Activated naive CD4-positive, alpha-beta T cell (primary cell): ENCODE measurements at regions not wholly inside any gene's neighbourhood (a gene's known extent, or its start where the extent isn't known, plus 50 kb on each side); places are given as distances from the start of the nearest gene placed in this dataset.

ENCODE experiments used
- DNase-seq, 4 experiments: peaks; one replicate each; lab custom pipeline; 2025; lab: John Stamatoyannopoulos, UW

- no peak for DNase-seq
Observed at GRCh38 chr16:86773354-86773715, 195.0 kb downstream of the FOXL1 start.

GRCh38 chr16:86774931-86775330 is 196.6 kb downstream of the FOXL1 start:
- DNase-seq = no peak

DNA sequence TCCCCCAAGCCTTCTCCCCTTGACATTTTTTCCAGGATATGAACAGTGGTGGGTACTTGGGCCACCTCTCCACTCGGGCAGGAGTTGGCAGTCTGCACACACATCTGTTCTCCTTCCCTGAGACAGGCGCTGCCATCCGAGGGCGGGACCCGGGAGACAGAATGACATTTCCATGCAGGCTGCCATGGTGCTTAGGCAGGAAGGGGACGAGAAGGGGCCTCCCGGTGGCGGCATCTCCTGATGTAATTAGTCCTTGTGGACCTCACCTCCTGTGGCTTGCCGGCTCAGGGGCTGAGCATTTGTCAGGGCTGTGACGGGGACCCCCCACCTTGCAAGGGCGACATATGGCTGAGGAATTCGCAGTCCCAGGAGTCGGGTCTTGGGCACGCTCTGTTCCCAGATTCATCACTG is 197.2 kb downstream of the FOXL1 start:
- DNase-seq = no peak

DNA sequence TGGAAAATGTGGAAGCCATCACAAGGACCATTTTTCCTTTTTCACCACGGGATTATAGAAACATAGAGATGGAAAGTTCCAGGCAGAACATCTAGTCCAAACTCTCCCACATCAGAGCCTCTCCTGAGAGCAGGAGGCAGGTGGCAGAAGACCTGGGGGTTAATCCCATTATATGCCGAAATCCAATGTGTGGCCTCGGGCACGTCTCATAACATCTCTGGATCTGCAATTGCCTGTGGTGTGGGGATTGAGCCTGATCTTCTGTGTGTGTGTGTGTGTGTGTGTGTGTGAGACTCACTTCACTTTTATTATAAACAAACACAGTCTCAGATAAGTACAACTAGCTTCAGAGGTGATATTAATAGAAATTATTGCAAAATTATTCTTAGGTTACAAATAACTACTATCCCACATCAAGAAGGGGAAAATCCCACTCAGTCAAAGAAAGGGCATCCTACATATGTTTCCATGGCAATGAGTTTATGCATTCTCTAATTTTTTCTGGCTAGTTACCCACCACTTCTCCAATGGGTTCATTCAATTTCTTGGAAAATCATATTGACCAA is 199.1 kb downstream of the FOXL1 start:
- DNase-seq = no peak

- no peak for DNase-seq
Observed at GRCh38 chr16:86778108-86778745, 199.9 kb downstream of the FOXL1 start.

- no peak for DNase-seq
Observed at GRCh38 chr16:86778978-86779377, 200.6 kb downstream of the FOXL1 start.

DNA sequence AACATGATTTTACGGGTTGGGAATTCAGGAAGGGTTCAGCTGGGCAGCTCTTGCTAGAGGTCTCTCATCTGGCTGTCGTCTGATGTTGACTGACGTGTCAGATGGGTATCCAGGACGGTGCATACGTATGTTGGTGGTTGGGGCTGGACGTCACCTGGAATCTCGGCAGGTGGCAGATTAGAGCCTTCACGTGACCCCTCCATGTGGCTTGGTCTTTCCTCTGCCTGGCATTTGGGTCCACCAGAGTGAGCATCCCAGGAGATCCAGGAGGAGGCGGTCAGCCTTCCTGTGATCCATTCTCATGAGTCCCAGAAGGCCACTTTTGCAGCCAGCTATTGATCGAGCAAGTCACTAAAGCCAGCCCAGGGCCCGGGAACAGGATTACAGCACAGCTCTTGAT is 202.7 kb downstream of the FOXL1 start:
- DNase-seq = no peak

DNA sequence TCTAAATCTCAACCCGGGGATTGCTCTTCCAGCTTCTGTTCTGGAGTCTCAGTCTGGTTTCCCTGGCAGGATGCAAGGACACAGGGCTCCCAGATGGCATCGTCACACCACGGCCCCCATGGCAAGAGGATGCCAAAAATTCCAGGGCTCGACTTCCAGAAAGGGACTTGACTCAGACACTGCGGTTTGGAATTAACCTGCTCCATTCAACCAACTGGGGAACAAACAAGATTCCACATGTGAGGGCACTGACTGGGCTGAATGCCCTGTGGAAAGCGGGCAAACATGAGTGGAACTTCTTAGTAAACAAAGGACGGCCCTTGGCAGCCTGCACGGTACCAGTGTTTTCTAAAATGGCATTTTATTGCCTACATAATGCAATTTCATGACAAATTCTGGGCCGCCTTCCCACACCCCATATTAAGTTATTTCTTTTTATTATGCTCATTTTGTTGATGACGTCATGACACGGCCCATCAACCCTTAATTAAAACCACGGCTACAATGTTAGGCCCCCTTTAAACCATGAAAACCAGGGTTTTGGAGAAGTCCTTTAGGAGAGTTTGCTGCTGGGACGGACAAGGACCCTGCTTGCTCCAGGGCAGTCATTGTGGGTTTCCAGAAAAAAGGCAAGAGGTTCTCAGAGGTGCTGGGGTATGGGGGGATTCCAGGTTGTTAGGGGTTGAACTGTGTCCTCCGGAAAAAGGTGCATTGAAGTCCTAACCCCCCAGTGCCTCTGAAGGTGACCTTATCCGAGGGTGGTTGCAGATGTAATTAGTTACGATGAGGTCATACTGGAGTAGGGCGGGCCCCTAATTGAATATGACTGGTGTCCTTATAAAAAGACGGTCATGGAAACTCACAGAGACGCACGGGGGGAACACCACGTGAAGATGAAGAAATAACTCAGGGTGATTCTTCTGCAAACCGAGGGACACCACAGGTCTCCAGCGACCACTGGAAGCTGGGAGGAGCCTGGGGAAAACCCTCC is 205.6 kb downstream of the FOXL1 start:
- no peak for DNase-seq

- no peak for DNase-seq
Observed at GRCh38 chr16:86786338-86786737, 208.0 kb downstream of the FOXL1 start.

GRCh38 chr16:86786994-86787393 is 208.6 kb downstream of the FOXL1 start:
- DNase-seq = no peak

- no peak for DNase-seq
Observed at GRCh38 chr16:86787538-86787937, 209.2 kb downstream of the FOXL1 start.

DNA sequence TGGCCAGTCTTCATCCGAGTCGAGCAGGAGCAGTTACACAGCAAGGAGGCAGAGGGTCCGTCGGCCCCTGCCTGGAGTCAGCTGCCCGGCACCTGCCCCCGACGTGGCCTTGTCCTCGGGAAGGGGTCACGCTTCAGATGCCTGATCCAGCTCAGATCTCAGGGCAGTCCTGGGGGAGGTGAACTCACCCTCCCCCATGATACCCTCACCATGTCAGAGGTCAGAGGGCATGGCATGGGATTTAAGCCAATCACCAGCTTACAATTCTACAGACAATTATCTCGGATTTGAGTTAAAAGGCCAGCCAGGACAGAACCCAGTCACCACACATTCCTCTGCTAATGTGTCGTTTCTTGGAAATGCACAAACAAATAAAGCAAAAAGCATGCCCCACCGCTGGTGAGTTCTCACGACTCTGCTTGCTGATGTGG is 211.3 kb downstream of the FOXL1 start:
- DNase-seq = no peak

GRCh38 chr16:86791287-86792035 is 213.1 kb downstream of the FOXL1 start:
- no peak for DNase-seq

DNA sequence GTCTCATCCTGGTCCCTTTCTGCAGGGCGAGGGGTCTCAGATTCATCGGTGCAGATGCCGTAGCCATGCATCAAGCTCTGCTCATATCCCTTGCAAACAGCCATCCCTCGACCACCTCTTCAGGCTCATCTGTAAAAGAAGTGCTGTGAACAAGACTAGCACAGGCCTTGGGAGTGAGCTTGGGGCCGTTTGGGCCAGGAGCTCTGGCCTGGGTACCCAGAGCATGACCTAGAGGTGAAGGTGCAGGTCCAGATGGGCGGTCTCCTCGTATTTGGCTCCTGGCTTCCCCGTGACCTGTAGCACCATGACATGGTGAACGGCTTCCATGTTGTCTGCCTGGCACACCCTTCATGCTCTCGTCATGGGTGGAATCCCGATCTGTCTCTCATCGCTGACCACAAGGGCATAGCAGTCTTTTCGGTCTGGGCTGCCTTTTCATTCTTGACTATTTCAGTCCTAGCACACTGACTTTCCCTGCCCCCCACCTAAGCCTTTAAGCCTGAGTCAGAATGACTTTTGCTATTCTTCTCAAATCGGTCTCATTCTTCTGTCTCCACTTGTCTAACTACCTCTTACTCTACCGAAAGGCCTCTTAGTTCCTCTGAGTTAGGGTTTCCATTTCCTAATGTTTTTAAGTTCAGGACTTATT is 216.0 kb downstream of the FOXL1 start:
- no peak for DNase-seq

- DNase-seq = no peak
Observed at GRCh38 chr16:86797700-86798099, 219.4 kb downstream of the FOXL1 start.

- DNase-seq = no peak
Observed at GRCh38 chr16:86798247-86799041, 220.1 kb downstream of the FOXL1 start.

GRCh38 chr16:86799367-86799766 is 221.0 kb downstream of the FOXL1 start:
- no peak for DNase-seq

- DNase-seq = no peak
Observed at GRCh38 chr16:86800894-86801293, 222.5 kb downstream of the FOXL1 start.

- no peak for DNase-seq
Observed at GRCh38 chr16:86802013-86802412, 223.7 kb downstream of the FOXL1 start.

GRCh38 chr16:86805188-86805587 is 226.8 kb downstream of the FOXL1 start:
- no peak for DNase-seq
